ENCODE measurements at regions not wholly inside any gene's neighbourhood (a gene's known extent, or its start where the extent isn't known, plus 50 kb on each side); places are given as distances from the start of the nearest gene placed in this dataset.

GRCh38 chr3:187968883-187969580 lies 184.9 kb upstream of the LPP start:
- Histone ChIP-seq H3K4me3 (ENCODE audit: low read length) (no peak overlapping the region), H3K9me3 (ENCODE audit: control insufficient read depth, low read length) (no peaks in the 10 kb centered on the region), H3K36me3 (ENCODE audit: control insufficient read depth, insufficient read depth, low read length) (no peaks in the 10 kb centered on the region), H3K9ac (ENCODE audit: low read length) (no peak overlapping the region), H3K4me1 (ENCODE audit: control insufficient read depth, insufficient read depth, low read length) (peaks cover 11% of the 10 kb centered on the region), H3K27me3 (ENCODE audit: control insufficient read depth, insufficient read depth, low read length) (no peaks in the 10 kb centered on the region)

GRCh38 chr3:187969581-187969950 lies 184.4 kb upstream of the LPP start:
- Histone ChIP-seq H3K9ac (ENCODE audit: low read length) (no peak overlapping the region), H3K27me3 (ENCODE audit: control insufficient read depth, insufficient read depth, low read length) (no peaks in the 10 kb centered on the region), H3K4me1 (ENCODE audit: control insufficient read depth, insufficient read depth, low read length) (peaks cover 11% of the 10 kb centered on the region), H3K9me3 (ENCODE audit: control insufficient read depth, low read length) (no peaks in the 10 kb centered on the region), H3K4me3 (ENCODE audit: low read length) (no peak overlapping the region), H3K36me3 (ENCODE audit: control insufficient read depth, insufficient read depth, low read length) (no peaks in the 10 kb centered on the region)

- H3K4me3 ChIP-seq (ENCODE audit: low read length), result no peak overlapping the region
- H3K27me3 ChIP-seq (ENCODE audit: control insufficient read depth, insufficient read depth, low read length), result no peaks in the 10 kb centered on the region
- H3K36me3 ChIP-seq (ENCODE audit: control insufficient read depth, insufficient read depth, low read length), result no peaks in the 10 kb centered on the region
- H3K4me1 ChIP-seq (ENCODE audit: control insufficient read depth, insufficient read depth, low read length), result peaks cover 11% of the 10 kb centered on the region
- no peak overlapping the region for H3K9ac ChIP-seq (ENCODE audit: low read length)
- no peaks in the 10 kb centered on the region for H3K9me3 ChIP-seq (ENCODE audit: control insufficient read depth, low read length)
Observed at GRCh38 chr3:187970106-187970505, 183.9 kb upstream of the LPP start.

GRCh38 chr3:187971629-187972028 lies 182.3 kb upstream of the LPP start:
- H3K4me3 ChIP-seq (ENCODE audit: low read length), result no peak overlapping the region

GRCh38 chr3:187972454-187972853 lies 181.5 kb upstream of the LPP start:
- Histone ChIP-seq H3K4me1 (ENCODE audit: control insufficient read depth, insufficient read depth, low read length) (peaks cover 11% of the 10 kb centered on the region), H3K9ac (ENCODE audit: low read length) (no peak overlapping the region), H3K4me3 (ENCODE audit: low read length) (no peak overlapping the region), H3K27me3 (ENCODE audit: control insufficient read depth, insufficient read depth, low read length) (no peaks in the 10 kb centered on the region), H3K9me3 (ENCODE audit: control insufficient read depth, low read length) (no peaks in the 10 kb centered on the region), H3K36me3 (ENCODE audit: control insufficient read depth, insufficient read depth, low read length) (no peaks in the 10 kb centered on the region)

More at GRCh38 chr3:187971629-187972028, 182.3 kb upstream of the LPP start:
- Histone ChIP-seq H3K9me3 (ENCODE audit: control insufficient read depth, low read length) (no peaks in the 10 kb centered on the region), H3K36me3 (ENCODE audit: control insufficient read depth, insufficient read depth, low read length) (no peaks in the 10 kb centered on the region), H3K4me1 (ENCODE audit: control insufficient read depth, insufficient read depth, low read length) (peaks cover 11% of the 10 kb centered on the region), H3K27me3 (ENCODE audit: control insufficient read depth, insufficient read depth, low read length) (no peaks in the 10 kb centered on the region), H3K9ac (ENCODE audit: low read length) (no peak overlapping the region)

- no peaks in the 10 kb centered on the region for H3K36me3 ChIP-seq (ENCODE audit: control insufficient read depth, insufficient read depth, low read length)
- peaks cover 11% of the 10 kb centered on the region for H3K4me1 ChIP-seq (ENCODE audit: control insufficient read depth, insufficient read depth, low read length)
- H3K9ac ChIP-seq (ENCODE audit: low read length), result no peak overlapping the region
- H3K9me3 ChIP-seq (ENCODE audit: control insufficient read depth, low read length), result no peaks in the 10 kb centered on the region
- H3K27me3 ChIP-seq (ENCODE audit: control insufficient read depth, insufficient read depth, low read length), result no peaks in the 10 kb centered on the region
- H3K4me3 ChIP-seq (ENCODE audit: low read length), result no peak overlapping the region
Observed at GRCh38 chr3:187973977-187974870, 179.7 kb upstream of the LPP start.

GRCh38 chr3:187974871-187975271 lies 179.1 kb upstream of the LPP start:
- no peaks in the 10 kb centered on the region for H3K36me3 ChIP-seq (ENCODE audit: control insufficient read depth, insufficient read depth, low read length)
- H3K4me1 ChIP-seq (ENCODE audit: control insufficient read depth, insufficient read depth, low read length), result peaks cover 11% of the 10 kb centered on the region
- H3K9ac ChIP-seq (ENCODE audit: low read length), result no peak overlapping the region
- no peak overlapping the region for H3K4me3 ChIP-seq (ENCODE audit: low read length)
- no peaks in the 10 kb centered on the region for H3K9me3 ChIP-seq (ENCODE audit: control insufficient read depth, low read length)
- H3K27me3 ChIP-seq (ENCODE audit: control insufficient read depth, insufficient read depth, low read length), result no peaks in the 10 kb centered on the region

GRCh38 chr3:187975561-187976364 lies 178.2 kb upstream of the LPP start:
- H3K9me3 ChIP-seq (ENCODE audit: control insufficient read depth, low read length), result no peaks in the 10 kb centered on the region
- no peaks in the 10 kb centered on the region for H3K27me3 ChIP-seq (ENCODE audit: control insufficient read depth, insufficient read depth, low read length)
- H3K9ac ChIP-seq (ENCODE audit: low read length), result no peak overlapping the region
- no peaks in the 10 kb centered on the region for H3K36me3 ChIP-seq (ENCODE audit: control insufficient read depth, insufficient read depth, low read length)
- H3K4me1 ChIP-seq (ENCODE audit: control insufficient read depth, insufficient read depth, low read length), result peaks cover 11% of the 10 kb centered on the region
- H3K4me3 ChIP-seq (ENCODE audit: low read length), result no peak overlapping the region

- Histone ChIP-seq H3K27me3 (ENCODE audit: control insufficient read depth, insufficient read depth, low read length) (no peaks in the 10 kb centered on the region), H3K4me3 (ENCODE audit: low read length) (no peak overlapping the region), H3K9ac (ENCODE audit: low read length) (no peak overlapping the region), H3K4me1 (ENCODE audit: control insufficient read depth, insufficient read depth, low read length) (peaks cover 6% of the 10 kb centered on the region), H3K9me3 (ENCODE audit: control insufficient read depth, low read length) (no peaks in the 10 kb centered on the region), H3K36me3 (ENCODE audit: control insufficient read depth, insufficient read depth, low read length) (no peaks in the 10 kb centered on the region)
Observed at GRCh38 chr3:187976365-187976900, 177.5 kb upstream of the LPP start.

GRCh38 chr3:187977659-187978058 lies 176.3 kb upstream of the LPP start:
- H3K9me3 ChIP-seq (ENCODE audit: control insufficient read depth, low read length), result no peaks in the 10 kb centered on the region
- no peak overlapping the region for H3K9ac ChIP-seq (ENCODE audit: low read length)
- H3K4me3 ChIP-seq (ENCODE audit: low read length), result no peak overlapping the region
- H3K27me3 ChIP-seq (ENCODE audit: control insufficient read depth, insufficient read depth, low read length), result no peaks in the 10 kb centered on the region
- no peaks in the 10 kb centered on the region for H3K4me1 ChIP-seq (ENCODE audit: control insufficient read depth, insufficient read depth, low read length)
- no peaks in the 10 kb centered on the region for H3K36me3 ChIP-seq (ENCODE audit: control insufficient read depth, insufficient read depth, low read length)

GRCh38 chr3:187978433-187979011 lies 175.4 kb upstream of the LPP start:
- Histone ChIP-seq H3K9ac (ENCODE audit: low read length) (no peak overlapping the region), H3K36me3 (ENCODE audit: control insufficient read depth, insufficient read depth, low read length) (no peaks in the 10 kb centered on the region), H3K4me3 (ENCODE audit: low read length) (no peak overlapping the region), H3K27me3 (ENCODE audit: control insufficient read depth, insufficient read depth, low read length) (no peaks in the 10 kb centered on the region), H3K9me3 (ENCODE audit: control insufficient read depth, low read length) (no peaks in the 10 kb centered on the region), H3K4me1 (ENCODE audit: control insufficient read depth, insufficient read depth, low read length) (no peaks in the 10 kb centered on the region)

All from mucosa of stomach (tissue), 1 donor.